Choroid plexus epithelial cell (primary cell): ENCODE measurements at regions not wholly inside any gene's neighbourhood (a gene's known extent, or its start where the extent isn't known, plus 50 kb on each side); places are given as distances from the start of the nearest gene placed in this dataset.
"Not testable (repeated sequence)": the region's sequence is repeated elsewhere in the genome, so short reads cannot be mapped to it uniquely, and the experiment has no call there.

Experiments used
- DNase-seq: peaks from one replicate; pipeline ENCODE4 v3.0.0-alpha.2; 2010; ENCODE audit warnings: low read depth
- H3K4me3 ChIP-seq: 2 replicates; pipeline ENCODE4 v1.5.1; 2011; ENCODE audit warnings: low read depth, mild to moderate bottlenecking, control low read depth, low read length, moderate library complexity
- CTCF ChIP-seq: conservative IDR thresholded peaks from 2 replicates; pipeline ENCODE4 v1.5.1; 2011; ENCODE audit warnings: low read depth, mild to moderate bottlenecking, control low read depth, inconsistent platforms, low read length, moderate library complexity

- TF ChIP-seq CTCF = no peak
- no peak overlapping the region for H3K4me3 ChIP-seq
- no peak for DNase-seq
Observed at GRCh38 chr11:104679258-104679657, 219.0 kb downstream of the CASP12 start.

GRCh38 chr11:104678408-104678807 lies 219.9 kb downstream of the CASP12 start:
- no peak for TF ChIP-seq CTCF
- H3K4me3 ChIP-seq = no peak overlapping the region
- no peak for DNase-seq

- not testable (repeated sequence) for DNase-seq, H3K4me3 ChIP-seq
Observed at GRCh38 chr11:104677069-104677468, 221.2 kb downstream of the CASP12 start.

- DNase-seq = no peak
- no peak overlapping the region for H3K4me3 ChIP-seq
- TF ChIP-seq CTCF = no peak
Observed at GRCh38 chr11:104672897-104673296, 225.4 kb downstream of the CASP12 start.

GRCh38 chr11:104668797-104669463 lies 229.3 kb downstream of the CASP12 start:
- H3K4me3 ChIP-seq = no peak overlapping the region
- DNase-seq = peak; percentile 96
- no peak for TF ChIP-seq CTCF

GRCh38 chr11:104666624-104667023 lies 231.6 kb downstream of the CASP12 start:
- TF ChIP-seq CTCF = no peak
- H3K4me3 ChIP-seq = no peak overlapping the region
- DNase-seq = no peak

- DNase-seq = peak; percentile 90
- no peak overlapping the region for H3K4me3 ChIP-seq
- TF ChIP-seq CTCF = no peak
Observed at GRCh38 chr11:104665641-104666040, 232.6 kb downstream of the CASP12 start.
